HUES6 (cell line): ENCODE measurements at regions not wholly inside any gene's neighbourhood (a gene's known extent, or its start where the extent isn't known, plus 50 kb on each side); places are given as distances from the start of the nearest gene placed in this dataset.

Experiments used
- H3K27ac ChIP-seq: 2 replicates; pipeline ENCODE4 v1.7.0; 2013; ENCODE audit warnings: low read depth, mild to moderate bottlenecking, low read length, inconsistent platforms
- H3K27me3 ChIP-seq: 2 replicates; pipeline ENCODE4 v1.6.1; 2013; ENCODE audit warnings: low read length; ENCODE audit not compliant: control insufficient read depth, insufficient read depth
- H3K36me3 ChIP-seq: 2 replicates; pipeline ENCODE4 v1.6.1; 2013; ENCODE audit warnings: low read length; ENCODE audit not compliant: control insufficient read depth, insufficient read depth
- H3K4me1 ChIP-seq: 2 replicates; pipeline ENCODE4 v1.6.1; 2013; ENCODE audit warnings: low read length; ENCODE audit not compliant: control insufficient read depth, insufficient read depth
- H3K4me3 ChIP-seq: 2 replicates; pipeline ENCODE4 v1.5.1; 2013; ENCODE audit warnings: low read depth, low read length
- H3K9ac ChIP-seq: one replicate; pipeline ENCODE4 v1.6.1; 2013; ENCODE audit warnings: mild to moderate bottlenecking, low read length
- H3K9me3 ChIP-seq: 2 replicates; pipeline ENCODE4 v1.6.1; 2013; ENCODE audit warnings: low read depth, low read length; ENCODE audit not compliant: control insufficient read depth, insufficient read depth

DNA sequence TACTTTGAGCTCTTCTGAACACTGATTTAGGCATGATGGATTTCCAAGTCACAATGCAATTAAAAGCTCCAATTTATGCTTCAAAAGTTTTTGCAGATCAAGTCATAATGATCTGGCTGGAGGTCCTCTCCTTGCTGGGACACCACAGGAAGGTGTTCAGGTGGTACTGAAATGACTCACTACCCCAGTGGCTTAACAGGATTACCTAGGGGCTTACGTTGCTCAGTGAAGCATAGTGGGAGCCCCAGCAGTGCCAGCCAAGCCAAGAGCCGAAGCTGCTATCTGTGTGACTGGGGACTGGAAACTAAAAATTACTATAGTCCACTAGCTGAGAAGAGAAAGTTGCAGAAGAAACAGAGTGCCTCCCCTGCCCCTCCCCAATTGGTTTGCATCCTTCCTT lies 110.1 kb upstream of the LPP start:
- Histone ChIP-seq H3K9me3 (no peaks in the 10 kb centered on the region), H3K4me1 (peaks cover 6% of the 10 kb centered on the region; the same call in 1 of the 2 replicates), H3K9ac (no peak overlapping the region), H3K36me3 (no peaks in the 10 kb centered on the region), H3K4me3 (no peak overlapping the region), H3K27ac (no peak overlapping the region), H3K27me3 (0 out of 2 replicates have a peak, but pooled peaks cover 3% of the 10 kb centered on the region)

DNA sequence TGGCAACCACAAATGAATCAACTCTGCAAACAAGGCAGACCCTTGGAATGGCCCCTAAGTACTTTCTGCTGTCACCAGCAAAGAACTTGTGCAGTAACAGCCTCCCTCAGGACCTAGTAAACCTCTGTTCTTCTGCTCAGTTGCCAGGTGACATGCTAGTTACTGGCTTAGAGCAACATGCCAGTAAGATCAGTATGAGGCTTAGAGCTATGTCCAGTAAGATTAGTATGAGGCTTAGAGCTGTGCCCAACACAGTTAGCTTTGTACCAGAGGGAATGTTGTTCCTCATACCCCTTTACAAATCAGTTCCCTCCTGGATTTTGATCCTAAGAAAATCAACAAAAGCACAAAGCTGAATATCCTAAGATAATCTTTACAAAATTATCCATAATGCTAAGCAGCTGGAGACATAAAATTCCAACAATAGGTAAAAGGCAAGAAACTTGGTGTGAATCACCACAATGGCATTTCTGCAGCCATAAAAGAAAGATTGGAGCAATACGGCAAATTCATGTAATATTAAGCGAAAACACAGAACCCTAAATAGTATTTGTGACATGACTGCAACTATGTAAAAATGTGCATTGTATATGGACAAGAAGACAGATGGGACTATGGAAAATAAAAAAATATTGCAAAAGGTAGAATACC lies 107.3 kb upstream of the LPP start:
- no peaks in the 10 kb centered on the region for H3K36me3 ChIP-seq
- H3K9ac ChIP-seq: no peak overlapping the region
- H3K27me3 ChIP-seq: 0 out of 2 replicates have a peak, but pooled peaks cover 3% of the 10 kb centered on the region
- no peak overlapping the region for H3K4me3 ChIP-seq
- H3K9me3 ChIP-seq: no peaks in the 10 kb centered on the region
- H3K27ac ChIP-seq: no peak overlapping the region
- peaks cover 8% of the 10 kb centered on the region for H3K4me1 ChIP-seq

- Histone ChIP-seq H3K4me1 (peaks cover 10% of the 10 kb centered on the region), H3K9ac (no peak overlapping the region), H3K4me3 (no peak overlapping the region), H3K36me3 (no peaks in the 10 kb centered on the region), H3K27ac (no peak overlapping the region), H3K9me3 (no peaks in the 10 kb centered on the region), H3K27me3 (0 out of 2 replicates have a peak, but pooled peaks cover 3% of the 10 kb centered on the region)
Measured at GRCh38 chr3:188047536-188047935, 106.4 kb upstream of the LPP start.

DNA sequence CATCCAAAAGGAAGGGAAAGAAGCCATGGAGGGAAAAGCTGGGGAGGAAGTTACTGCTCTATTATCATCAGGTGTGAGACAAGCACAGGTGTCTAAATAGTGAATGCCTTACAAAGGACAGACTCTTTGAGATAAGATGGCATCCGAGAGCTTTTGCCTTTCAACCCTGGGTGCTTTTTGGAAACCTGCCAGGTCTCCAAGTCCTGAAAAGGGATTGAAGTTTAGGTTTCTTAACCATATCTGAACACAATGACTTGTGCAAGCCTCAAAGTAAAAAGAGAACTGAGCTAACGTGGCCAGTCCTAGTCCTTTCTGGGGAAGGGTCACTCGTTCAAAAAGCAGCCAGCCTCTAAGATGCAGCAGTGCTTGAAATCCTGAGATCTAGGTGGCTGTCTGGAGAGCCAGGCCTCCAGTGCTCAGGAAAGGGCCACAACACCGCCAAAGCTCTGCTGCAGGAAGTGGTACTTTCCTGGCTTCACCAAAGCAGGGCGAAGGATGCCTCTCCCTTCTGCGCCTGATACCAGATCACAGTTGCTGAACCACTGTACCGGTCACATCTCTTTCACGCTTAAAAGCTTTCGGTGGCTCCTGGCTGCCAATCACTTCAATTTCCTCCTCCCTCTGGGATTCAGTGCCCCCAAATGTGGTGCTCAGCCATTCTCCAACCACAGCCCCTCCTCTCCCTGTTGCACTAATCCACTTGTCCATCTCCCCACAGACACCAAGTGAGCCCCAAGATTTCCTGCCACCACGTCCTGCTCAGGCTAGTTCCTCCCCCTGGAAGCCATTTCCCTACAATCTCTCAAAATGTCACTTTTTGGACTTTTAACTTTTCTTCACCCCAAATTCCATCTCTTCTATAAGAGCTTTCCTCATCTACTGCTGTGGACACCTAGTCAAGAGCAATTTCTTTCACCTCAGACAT lies 104.1 kb upstream of the LPP start:
- peaks cover 18% of the 10 kb centered on the region for H3K4me1 ChIP-seq
- no peaks in the 10 kb centered on the region for H3K36me3 ChIP-seq
- no peaks in the 10 kb centered on the region for H3K9me3 ChIP-seq
- no peak overlapping the region for H3K4me3 ChIP-seq
- H3K27ac ChIP-seq: no peak overlapping the region
- no peak overlapping the region for H3K9ac ChIP-seq
- H3K27me3 ChIP-seq: 0 out of 2 replicates have a peak, but pooled peaks cover 21% of the 10 kb centered on the region

GRCh38 chr3:188051801-188052168 lies 102.2 kb upstream of the LPP start:
- H3K4me3 ChIP-seq: no peak overlapping the region
- no peaks in the 10 kb centered on the region for H3K36me3 ChIP-seq
- H3K4me1 ChIP-seq: peaks cover 18% of the 10 kb centered on the region
- no peak overlapping the region for H3K9ac ChIP-seq
- 0 out of 2 replicates have a peak, but pooled peaks cover 18% of the 10 kb centered on the region for H3K27me3 ChIP-seq
- H3K9me3 ChIP-seq: no peaks in the 10 kb centered on the region
- no peak overlapping the region for H3K27ac ChIP-seq

- no peaks in the 10 kb centered on the region for H3K36me3 ChIP-seq
- peak overlapping the region; percentile 34 for H3K9ac ChIP-seq
- peak overlapping the region; percentile 13; the same call in 1 of the 2 replicates for H3K4me3 ChIP-seq
- 0 out of 2 replicates have a peak, but pooled peaks cover 18% of the 10 kb centered on the region for H3K27me3 ChIP-seq
- H3K4me1 ChIP-seq: peaks cover 18% of the 10 kb centered on the region
- H3K9me3 ChIP-seq: no peaks in the 10 kb centered on the region
- no peak overlapping the region for H3K27ac ChIP-seq
Measured at GRCh38 chr3:188052169-188053035, 101.6 kb upstream of the LPP start.

DNA sequence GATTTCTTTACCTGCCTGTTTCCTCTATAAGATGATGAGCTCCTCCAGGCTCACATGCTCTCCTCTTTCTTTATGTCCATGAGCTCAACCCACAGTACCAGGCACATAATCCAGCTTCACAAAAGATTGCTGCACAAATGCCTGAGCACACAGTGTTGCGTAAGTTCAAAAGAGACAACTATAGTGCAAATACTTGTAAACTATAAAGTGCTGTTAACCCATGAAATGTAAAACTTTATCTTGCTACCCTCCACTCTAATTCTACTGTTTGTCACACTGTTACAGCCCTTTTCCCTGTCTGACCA lies 101.0 kb upstream of the LPP start:
- Histone ChIP-seq H3K36me3 (no peaks in the 10 kb centered on the region), H3K27ac (no peak overlapping the region), H3K9me3 (no peaks in the 10 kb centered on the region), H3K4me1 (peaks cover 18% of the 10 kb centered on the region), H3K27me3 (0 out of 2 replicates have a peak, but pooled peaks cover 18% of the 10 kb centered on the region), H3K9ac (peak overlapping the region; percentile 34), H3K4me3 (peak overlapping the region; percentile 13; the same call in 1 of the 2 replicates)

- Histone ChIP-seq H3K4me3 (no peak overlapping the region), H3K27me3 (0 out of 2 replicates have a peak, but pooled peaks cover 18% of the 10 kb centered on the region), H3K9ac (no peak overlapping the region), H3K9me3 (no peaks in the 10 kb centered on the region), H3K27ac (no peak overlapping the region), H3K36me3 (no peaks in the 10 kb centered on the region), H3K4me1 (peaks cover 18% of the 10 kb centered on the region)
Measured at GRCh38 chr3:188053710-188054380, 100.1 kb upstream of the LPP start.

DNA sequence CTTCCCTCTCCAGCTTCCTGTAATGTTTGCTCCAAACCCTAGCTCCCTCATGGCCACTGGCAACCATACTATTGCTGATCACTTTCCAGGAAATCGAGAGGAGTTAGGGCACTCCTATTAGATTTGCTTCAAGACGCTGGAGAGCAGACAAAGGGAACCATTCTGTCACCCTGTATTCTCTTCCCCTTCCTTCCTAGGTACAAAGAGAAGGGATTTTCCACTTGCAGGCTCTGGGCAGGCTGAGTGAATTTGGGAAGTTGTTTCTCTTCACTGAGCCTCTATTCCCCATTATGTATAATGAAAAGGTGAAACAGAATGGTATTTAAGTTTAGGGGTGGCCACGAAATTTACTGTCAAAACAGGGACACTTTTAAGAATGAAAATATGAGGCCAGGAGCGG lies 99.4 kb upstream of the LPP start:
- Histone ChIP-seq H3K27me3 (0 out of 2 replicates have a peak, but pooled peaks cover 18% of the 10 kb centered on the region), H3K4me1 (peaks cover 18% of the 10 kb centered on the region), H3K4me3 (no peak overlapping the region), H3K9ac (no peak overlapping the region), H3K9me3 (no peaks in the 10 kb centered on the region), H3K36me3 (no peaks in the 10 kb centered on the region), H3K27ac (no peak overlapping the region)

GRCh38 chr3:188055388-188055787 lies 98.6 kb upstream of the LPP start:
- no peak overlapping the region for H3K4me3 ChIP-seq
- H3K4me1 ChIP-seq: peaks cover 19% of the 10 kb centered on the region
- no peaks in the 10 kb centered on the region for H3K9me3 ChIP-seq
- 0 out of 2 replicates have a peak, but pooled peaks cover 18% of the 10 kb centered on the region for H3K27me3 ChIP-seq
- H3K36me3 ChIP-seq: no peaks in the 10 kb centered on the region
- H3K9ac ChIP-seq: no peak overlapping the region
- H3K27ac ChIP-seq: no peak overlapping the region
